ENCODE measurements at regions not wholly inside any gene's neighbourhood (a gene's known extent, or its start where the extent isn't known, plus 50 kb on each side); places are given as distances from the start of the nearest gene placed in this dataset.

DNA sequence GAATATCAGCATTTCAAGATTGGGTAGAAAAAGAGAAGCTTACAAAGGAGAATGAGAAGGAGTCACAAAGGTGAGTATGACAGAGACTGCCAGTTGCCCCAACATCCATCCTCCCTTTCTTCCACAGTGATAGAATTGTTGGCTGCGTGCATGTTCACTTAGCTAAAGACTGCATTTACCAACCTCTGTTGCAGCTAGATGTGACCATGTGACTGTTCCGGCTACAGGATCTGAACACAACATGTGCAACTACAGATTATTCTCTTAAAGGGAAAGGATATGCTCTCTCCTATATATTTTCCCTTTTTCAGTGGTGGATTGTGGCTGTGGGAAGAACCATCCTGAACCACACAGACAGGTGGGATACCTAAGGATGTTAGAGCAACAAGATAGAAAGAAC, 60.5 kb upstream of the ZNRF2 start:
- H3K9me3 ChIP-seq, result no peaks in the 10 kb centered on the region
- no peak overlapping the region for H3K27ac ChIP-seq
- H3K36me3 ChIP-seq, result no peaks in the 10 kb centered on the region
- TF ChIP-seq, protein P1, sequence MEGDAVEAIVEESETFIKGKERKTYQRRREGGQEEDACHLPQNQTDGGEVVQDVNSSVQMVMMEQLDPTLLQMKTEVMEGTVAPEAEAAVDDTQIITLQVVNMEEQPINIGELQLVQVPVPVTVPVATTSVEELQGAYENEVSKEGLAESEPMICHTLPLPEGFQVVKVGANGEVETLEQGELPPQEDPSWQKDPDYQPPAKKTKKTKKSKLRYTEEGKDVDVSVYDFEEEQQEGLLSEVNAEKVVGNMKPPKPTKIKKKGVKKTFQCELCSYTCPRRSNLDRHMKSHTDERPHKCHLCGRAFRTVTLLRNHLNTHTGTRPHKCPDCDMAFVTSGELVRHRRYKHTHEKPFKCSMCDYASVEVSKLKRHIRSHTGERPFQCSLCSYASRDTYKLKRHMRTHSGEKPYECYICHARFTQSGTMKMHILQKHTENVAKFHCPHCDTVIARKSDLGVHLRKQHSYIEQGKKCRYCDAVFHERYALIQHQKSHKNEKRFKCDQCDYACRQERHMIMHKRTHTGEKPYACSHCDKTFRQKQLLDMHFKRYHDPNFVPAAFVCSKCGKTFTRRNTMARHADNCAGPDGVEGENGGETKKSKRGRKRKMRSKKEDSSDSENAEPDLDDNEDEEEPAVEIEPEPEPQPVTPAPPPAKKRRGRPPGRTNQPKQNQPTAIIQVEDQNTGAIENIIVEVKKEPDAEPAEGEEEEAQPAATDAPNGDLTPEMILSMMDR (IDR thresholded peaks at IDR 0.05), result no peak
- TF ChIP-seq POLR2A (IDR thresholded peaks at IDR 0.05), result no peak
- TF ChIP-seq POLR2AphosphoS5 (IDR thresholded peaks at IDR 0.05; ENCODE audit: insufficient read depth in 1 of 2, low read depth in 1 of 2), result no peak
- no peak overlapping the region for H3K4me3 ChIP-seq
- peaks cover 21% of the 10 kb centered on the region for H3K4me1 ChIP-seq
- intact Hi-C loops (cut with DNase I), result no loop called here
- no peaks in the 10 kb centered on the region for H3K27me3 ChIP-seq
- no peak for DNase-seq (ENCODE audit: extremely low spot score in 2 of 2)

DNA sequence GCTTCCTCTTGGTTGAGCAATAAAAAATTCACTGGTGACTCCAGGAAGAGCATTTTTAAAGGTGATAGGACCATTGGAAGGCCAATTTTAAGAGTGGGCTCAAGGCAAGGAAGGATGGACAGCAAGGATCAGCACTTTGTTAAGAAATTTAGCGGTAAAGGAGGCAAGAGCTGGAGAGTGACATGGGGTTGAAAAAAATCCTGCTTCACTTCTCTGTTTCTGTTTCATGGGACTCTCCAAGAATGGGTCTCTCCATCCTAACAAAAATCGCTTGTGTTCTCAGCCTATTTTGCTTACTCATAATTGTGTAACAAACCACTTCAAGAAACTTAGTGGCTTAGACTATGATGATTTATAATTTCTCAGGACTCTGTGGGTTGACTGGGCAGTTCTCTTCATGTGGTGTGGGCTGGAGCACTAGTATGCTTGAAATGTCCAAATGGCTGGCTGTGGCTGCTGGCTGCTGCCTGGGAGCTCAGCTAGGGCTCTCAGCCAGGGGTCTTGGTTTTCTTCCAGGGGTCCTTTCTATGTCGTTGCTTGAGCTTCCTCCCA, 59.8 kb upstream of the ZNRF2 start:
- intact Hi-C loops (cut with DNase I), result no loop called here

GRCh38 chr7:30225863-30226613, 58.4 kb upstream of the ZNRF2 start:
- H3K4me1 ChIP-seq, result peaks cover 21% of the 10 kb centered on the region
- H3K27me3 ChIP-seq, result no peaks in the 10 kb centered on the region
- H3K36me3 ChIP-seq, result no peaks in the 10 kb centered on the region
- intact Hi-C loops (cut with DNase I), result no loop called here
- H3K4me3 ChIP-seq, result no peak overlapping the region
- TF ChIP-seq POLR2A (IDR thresholded peaks at IDR 0.05), result no peak
- peak; percentile 3 to 69 for TF ChIP-seq POLR2AphosphoS5 (IDR thresholded peaks at IDR 0.05; ENCODE audit: insufficient read depth in 1 of 2, low read depth in 1 of 2)
- no peak overlapping the region for H3K27ac ChIP-seq
- no peak for DNase-seq (ENCODE audit: extremely low spot score in 2 of 2)
- H3K9me3 ChIP-seq, result no peaks in the 10 kb centered on the region

More for the DNA sequence above, 59.8 kb upstream of the ZNRF2 start:
- Histone ChIP-seq H3K36me3 (no peaks in the 10 kb centered on the region), H3K4me1 (peaks cover 21% of the 10 kb centered on the region), H3K4me3 (no peak overlapping the region), H3K27ac (no peak overlapping the region), H3K9me3 (no peaks in the 10 kb centered on the region), H3K27me3 (no peaks in the 10 kb centered on the region)
- TF ChIP-seq POLR2A (IDR thresholded peaks at IDR 0.05) (no peak), POLR2AphosphoS5 (IDR thresholded peaks at IDR 0.05; ENCODE audit: insufficient read depth in 1 of 2, low read depth in 1 of 2) (no peak)
- TF ChIP-seq, protein P1 (IDR thresholded peaks at IDR 0.05), result no peak
- peak in 1 of 2 donors; percentile 34 for DNase-seq (ENCODE audit: extremely low spot score in 2 of 2)

DNA sequence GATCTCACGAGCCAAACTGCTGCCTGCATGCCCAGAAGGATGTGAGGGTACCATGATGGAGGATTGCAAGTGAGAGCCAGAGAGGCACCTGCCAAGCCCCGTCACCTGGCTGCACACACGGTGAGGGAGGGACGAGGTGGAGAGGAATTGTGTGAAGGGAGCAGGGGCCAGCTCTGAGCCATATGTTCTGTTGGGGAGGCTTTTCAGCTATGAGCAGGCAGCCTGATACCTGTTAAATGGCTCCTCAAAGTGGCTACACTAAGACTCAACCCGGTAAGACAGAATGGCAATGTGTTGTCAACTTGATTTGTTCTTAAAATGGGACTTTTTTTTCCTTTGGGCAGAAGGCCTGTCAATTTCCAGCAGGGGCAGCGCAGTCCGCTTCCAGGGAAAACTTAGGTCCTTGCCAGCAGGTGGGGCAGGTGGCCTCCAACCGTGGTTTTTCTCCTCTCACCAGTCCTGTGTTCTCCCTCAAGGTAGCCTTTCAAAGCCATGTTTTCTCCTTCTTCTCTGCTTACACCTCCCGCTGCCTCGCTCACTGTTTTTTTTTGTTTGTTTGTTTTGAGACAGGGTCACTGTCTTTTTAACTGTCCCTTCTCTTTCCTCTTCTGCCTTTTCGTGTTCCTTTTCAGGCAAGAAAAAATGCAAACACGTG, 57.7 kb upstream of the ZNRF2 start:
- Histone ChIP-seq H3K27ac (no peak overlapping the region), H3K4me3 (no peak overlapping the region), H3K27me3 (no peaks in the 10 kb centered on the region), H3K4me1 (peaks cover 21% of the 10 kb centered on the region), H3K36me3 (no peaks in the 10 kb centered on the region), H3K9me3 (no peaks in the 10 kb centered on the region)
- intact Hi-C loops (cut with DNase I), result no loop called here
- TF ChIP-seq POLR2A (IDR thresholded peaks at IDR 0.05) (no peak), POLR2AphosphoS5 (IDR thresholded peaks at IDR 0.05; ENCODE audit: insufficient read depth in 1 of 2, low read depth in 1 of 2) (no peak)
- TF ChIP-seq, protein P1 (IDR thresholded peaks at IDR 0.05), result no peak
- DNase-seq (ENCODE audit: extremely low spot score in 2 of 2), result no peak

DNA sequence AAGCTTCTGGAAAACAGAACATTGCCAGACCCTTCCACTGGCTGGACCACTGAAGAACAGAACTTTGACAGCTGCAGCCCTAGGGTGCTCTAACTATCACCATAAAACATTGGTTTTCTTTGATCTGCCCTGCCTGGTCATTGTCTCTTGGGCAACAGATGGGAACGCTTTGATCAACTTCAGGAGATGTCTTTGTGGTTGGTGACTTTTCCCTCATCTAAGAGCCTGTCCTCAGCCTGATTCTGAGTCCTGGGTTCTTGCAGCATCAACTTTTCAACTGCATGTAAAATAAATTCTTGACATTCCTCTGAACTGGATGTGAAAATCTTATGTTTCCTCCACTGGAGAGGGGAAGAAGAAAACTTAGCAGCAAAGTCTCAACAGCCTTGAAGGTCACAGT, 53.1 kb upstream of the ZNRF2 start:
- Histone ChIP-seq H3K27me3 (no peaks in the 10 kb centered on the region), H3K4me1 (peaks cover 6% of the 10 kb centered on the region), H3K36me3 (no peaks in the 10 kb centered on the region), H3K9me3 (no peaks in the 10 kb centered on the region), H3K27ac (no peak overlapping the region), H3K4me3 (no peak overlapping the region)
- DNase-seq (ENCODE audit: extremely low spot score in 2 of 2), result no peak
- intact Hi-C loops (cut with DNase I), result no loop called here
- TF ChIP-seq POLR2AphosphoS5 (IDR thresholded peaks at IDR 0.05; ENCODE audit: insufficient read depth in 1 of 2, low read depth in 1 of 2), result no peak
- TF ChIP-seq, protein P1 (IDR thresholded peaks at IDR 0.05), result no peak
